ENCODE measurements at regions not wholly inside any gene's neighbourhood (a gene's known extent, or its start where the extent isn't known, plus 50 kb on each side); places are given as distances from the start of the nearest gene placed in this dataset.
"Not testable (repeated sequence)": the region's sequence is repeated elsewhere in the genome, so short reads cannot be mapped to it uniquely, and the experiment has no call there.

- DNase-seq: not testable (repeated sequence)
Measured at GRCh38 chr6:5836597-5836996, 170.1 kb downstream of the NRN1 start.

- no peak for DNase-seq
Measured at GRCh38 chr6:5833120-5833519, 173.6 kb downstream of the NRN1 start.

GRCh38 chr6:5832668-5833067, 174.1 kb downstream of the NRN1 start:
- no peak for DNase-seq

GRCh38 chr6:5831219-5831862, 175.4 kb downstream of the NRN1 start:
- DNase-seq: peak; percentile 75

GRCh38 chr6:5828296-5828695, 178.4 kb downstream of the NRN1 start:
- DNase-seq: no peak

GRCh38 chr6:5827056-5827904, 179.4 kb downstream of the NRN1 start:
- no peak for DNase-seq

- DNase-seq: not testable (repeated sequence)
Measured at GRCh38 chr6:5824382-5824983, 182.2 kb downstream of the NRN1 start.

All from activated CD4-positive, alpha-beta T cell treated with anti-CD3 and anti-CD28 coated beads, Interleukin-2, Interleukin-6, amounts not matched to agents 100 ng/mL and 50 ng/mL, durations not matched to agents 16 hours and 8 hours (primary cell).